Breast epithelium (tissue), 4 donors: ENCODE measurements at regions not wholly inside any gene's neighbourhood (a gene's known extent, or its start where the extent isn't known, plus 50 kb on each side); places are given as distances from the start of the nearest gene placed in this dataset.

ENCODE experiments used
- DNase-seq, 2 donors: peaks; one replicate each; pipeline ENCODE4 v3.0.0-alpha.2; 2019; ENCODE audit warnings: low spot score in 2 of 2
- H3K27ac ChIP-seq, 2 donors: fragments of 200-600 bp; sonication (generic) in 1 of 2; one replicate each; pipeline ENCODE4 v1.5.1; 2016 to 2019; ENCODE audit warnings: mild to moderate bottlenecking in 1 of 2
- H3K27me3 ChIP-seq, 2 donors: fragments of 200-600 bp; sonication (generic) in 1 of 2; one replicate each; pipeline versions ENCODE4 v1.5.1 to v1.6.0; 2017 to 2019; ENCODE audit warnings: control low read depth in 1 of 2, mild to moderate bottlenecking in 1 of 2
- H3K36me3 ChIP-seq: fragments of 200-600 bp; one replicate; pipeline ENCODE4 v1.5.1; 2019
- H3K4me1 ChIP-seq, 2 donors: fragments of 200-600 bp; sonication (generic); one replicate each; pipeline ENCODE4 v1.5.1; 2016 to 2019; ENCODE audit warnings: control low read depth in 1 of 2
- H3K4me3 ChIP-seq, 3 donors: fragments of 200-600 bp; sonication (generic); 1 replicate in 2 of 3; 2 replicates in 1 of 3; pipeline ENCODE4 v1.5.1; 2016 to 2019; ENCODE audit warnings: mild to moderate bottlenecking in 3 of 3, moderate library complexity in 2 of 3
- H3K9me3 ChIP-seq, 2 donors: fragments of 200-600 bp; sonication (generic) in 1 of 2; one replicate each; pipeline ENCODE4 v1.5.1; 2016 to 2019; ENCODE audit warnings: control low read depth in 1 of 2
- POLR2A ChIP-seq: fragments of 450-650 bp; IDR thresholded peaks from one replicate; pipeline ENCODE4 v1.6.1; 2016; ENCODE audit warnings: antibody characterized with exemption, mild to moderate bottlenecking, moderate library complexity
- POLR2AphosphoS5 ChIP-seq, 3 donors: sonication (generic); formaldehyde crosslinking; IDR thresholded peaks; one replicate each; pipeline ENCODE4 v1.6.1; 2017; ENCODE audit warnings: antibody characterized with exemption in 3 of 3
- intact Hi-C: fragments of 100-400 bp; cut with DNase I; formaldehyde crosslinking; loops from one replicate; pipeline ENCODE4 v1.15.1; 2023; ENCODE audit warnings: low total_unique reads
- TF ChIP-seq, protein P1 (sequence below), 3 donors: fragments of 450-650 bp; IDR thresholded peaks; one replicate each; pipeline ENCODE4 v1.5.1; 2016 to 2017; ENCODE audit warnings: antibody characterized with exemption in 3 of 3, mild to moderate bottlenecking in 3 of 3, moderate library complexity in 3 of 3

DNA sequence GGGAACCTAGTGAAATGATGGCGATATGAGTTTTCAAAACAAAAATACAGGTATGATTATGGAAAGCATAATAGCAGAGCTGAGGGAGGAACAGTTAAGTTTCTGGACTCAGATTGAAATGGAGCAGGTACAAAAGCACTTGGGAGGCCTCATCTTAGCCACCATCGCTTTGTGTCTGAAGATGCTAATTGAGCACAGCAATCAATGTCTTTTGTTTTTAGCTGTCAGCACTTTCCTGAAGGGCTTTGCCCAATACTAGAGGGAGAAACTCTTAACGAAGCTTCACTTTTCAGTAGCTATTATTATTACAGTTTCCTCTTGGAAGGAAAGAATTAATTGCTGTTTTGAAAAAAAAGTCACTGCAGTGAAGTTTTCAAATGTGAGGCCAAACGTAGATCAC, 348.7 kb downstream of the RWDD3 start:
- Histone ChIP-seq H3K4me1 (no peaks in the 10 kb centered on the region), H3K36me3 (no peaks in the 10 kb centered on the region), H3K27ac (no peak overlapping the region), H3K27me3 (no peaks in the 10 kb centered on the region), H3K4me3 (no peak overlapping the region), H3K9me3 (no peaks in the 10 kb centered on the region)
- TF ChIP-seq POLR2AphosphoS5 (IDR thresholded peaks at IDR 0.05) (no peak), POLR2A (no peak)
- TF ChIP-seq, protein P1, sequence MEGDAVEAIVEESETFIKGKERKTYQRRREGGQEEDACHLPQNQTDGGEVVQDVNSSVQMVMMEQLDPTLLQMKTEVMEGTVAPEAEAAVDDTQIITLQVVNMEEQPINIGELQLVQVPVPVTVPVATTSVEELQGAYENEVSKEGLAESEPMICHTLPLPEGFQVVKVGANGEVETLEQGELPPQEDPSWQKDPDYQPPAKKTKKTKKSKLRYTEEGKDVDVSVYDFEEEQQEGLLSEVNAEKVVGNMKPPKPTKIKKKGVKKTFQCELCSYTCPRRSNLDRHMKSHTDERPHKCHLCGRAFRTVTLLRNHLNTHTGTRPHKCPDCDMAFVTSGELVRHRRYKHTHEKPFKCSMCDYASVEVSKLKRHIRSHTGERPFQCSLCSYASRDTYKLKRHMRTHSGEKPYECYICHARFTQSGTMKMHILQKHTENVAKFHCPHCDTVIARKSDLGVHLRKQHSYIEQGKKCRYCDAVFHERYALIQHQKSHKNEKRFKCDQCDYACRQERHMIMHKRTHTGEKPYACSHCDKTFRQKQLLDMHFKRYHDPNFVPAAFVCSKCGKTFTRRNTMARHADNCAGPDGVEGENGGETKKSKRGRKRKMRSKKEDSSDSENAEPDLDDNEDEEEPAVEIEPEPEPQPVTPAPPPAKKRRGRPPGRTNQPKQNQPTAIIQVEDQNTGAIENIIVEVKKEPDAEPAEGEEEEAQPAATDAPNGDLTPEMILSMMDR (IDR thresholded peaks at IDR 0.05): no peak
- no peak for DNase-seq
- intact Hi-C loops: no loop called here

DNA sequence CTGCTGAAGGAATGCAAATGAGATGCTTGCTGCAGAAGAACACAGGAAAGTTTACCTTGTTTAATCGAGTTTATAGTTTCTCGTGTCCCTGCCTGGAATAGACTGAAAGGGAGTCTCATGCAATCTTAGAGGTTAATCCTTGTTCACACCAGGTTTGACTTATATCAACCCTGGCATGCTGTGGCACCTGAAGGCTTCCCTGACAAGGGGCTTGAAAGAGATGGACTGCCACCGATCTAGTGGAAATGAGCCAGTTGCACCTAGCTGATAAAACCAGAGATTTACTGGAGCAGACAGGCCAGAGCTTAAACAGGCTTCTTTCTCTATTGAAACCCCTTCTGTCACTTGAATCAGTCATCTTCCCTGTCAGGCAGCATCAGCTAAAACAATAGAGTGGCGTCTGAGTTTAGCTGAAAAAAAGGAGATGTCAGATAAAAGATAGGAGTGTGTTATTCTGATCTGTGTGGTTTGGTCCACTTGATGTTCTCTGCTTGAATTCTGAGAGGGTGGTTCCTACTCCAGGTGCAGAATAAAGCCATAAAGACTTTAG, 349.7 kb downstream of the RWDD3 start:
- H3K27me3 ChIP-seq: no peaks in the 10 kb centered on the region
- H3K4me1 ChIP-seq: no peaks in the 10 kb centered on the region
- no peak overlapping the region for H3K4me3 ChIP-seq
- intact Hi-C loops: no loop called here
- no peaks in the 10 kb centered on the region for H3K9me3 ChIP-seq
- no peak overlapping the region for H3K27ac ChIP-seq
- TF ChIP-seq POLR2A (no peak), POLR2AphosphoS5 (IDR thresholded peaks at IDR 0.05) (no peak)
- TF ChIP-seq, protein P1 (IDR thresholded peaks at IDR 0.05): no peak
- H3K36me3 ChIP-seq: no peaks in the 10 kb centered on the region
- DNase-seq: no peak

DNA sequence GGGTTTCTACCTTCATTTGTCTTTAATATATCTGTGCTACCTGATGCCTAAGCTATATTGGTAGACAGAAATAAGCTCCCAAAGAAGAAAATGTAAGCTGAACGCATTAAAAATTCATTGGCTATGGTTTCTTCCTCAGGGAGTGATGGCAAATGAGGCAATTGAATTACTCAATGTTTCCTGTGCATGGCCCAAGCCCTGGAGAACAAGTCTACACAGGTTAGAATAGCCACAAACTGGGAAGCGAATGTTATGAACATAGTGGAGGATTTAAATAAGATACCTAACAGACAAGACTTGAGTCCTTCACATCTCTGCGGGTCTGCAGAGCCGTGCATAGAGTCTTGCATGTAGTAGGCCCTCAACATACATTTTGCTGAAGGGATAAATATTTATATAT, 350.3 kb downstream of the RWDD3 start:
- Histone ChIP-seq H3K27me3 (no peaks in the 10 kb centered on the region), H3K4me3 (no peak overlapping the region), H3K27ac (no peak overlapping the region), H3K36me3 (no peaks in the 10 kb centered on the region), H3K4me1 (no peaks in the 10 kb centered on the region), H3K9me3 (no peaks in the 10 kb centered on the region)
- TF ChIP-seq POLR2AphosphoS5 (IDR thresholded peaks at IDR 0.05) (no peak), POLR2A (no peak)
- TF ChIP-seq, protein P1 (IDR thresholded peaks at IDR 0.05): no peak
- intact Hi-C loops: no loop called here
- no peak for DNase-seq

DNA sequence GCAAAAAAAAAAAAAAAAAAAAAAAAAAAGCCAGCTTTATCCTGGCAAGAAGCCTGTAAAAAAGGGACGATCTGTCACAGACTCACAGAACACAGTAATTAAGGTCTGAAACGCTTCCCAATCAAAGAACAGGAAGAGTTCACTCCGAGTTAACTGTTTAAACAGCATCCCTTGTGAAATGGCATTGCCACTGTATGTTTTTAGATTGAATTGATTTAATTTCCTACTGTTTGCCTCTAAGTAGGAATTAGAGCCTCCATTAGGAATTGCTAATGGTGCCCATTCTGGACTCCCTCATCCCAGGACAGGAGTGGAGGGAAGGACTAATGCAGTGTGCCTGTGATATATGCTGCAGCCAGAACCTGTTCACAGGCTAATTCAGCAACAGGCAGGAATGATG, 370.8 kb downstream of the RWDD3 start:
- Histone ChIP-seq H3K4me1 (peaks cover 0 to 4% of the 10 kb centered on the region in 2 donors), H3K9me3 (peaks cover 0 to 10% of the 10 kb centered on the region in 2 donors), H3K27me3 (no peaks in the 10 kb centered on the region), H3K36me3 (no peaks in the 10 kb centered on the region), H3K4me3 (no peak overlapping the region), H3K27ac (no peak overlapping the region)
- no peak for DNase-seq
- no peak for TF ChIP-seq POLR2A
- no peak for TF ChIP-seq POLR2AphosphoS5 (IDR thresholded peaks at IDR 0.05)
- TF ChIP-seq, protein P1 (IDR thresholded peaks at IDR 0.05): no peak
- intact Hi-C loops: no loop called here

DNA sequence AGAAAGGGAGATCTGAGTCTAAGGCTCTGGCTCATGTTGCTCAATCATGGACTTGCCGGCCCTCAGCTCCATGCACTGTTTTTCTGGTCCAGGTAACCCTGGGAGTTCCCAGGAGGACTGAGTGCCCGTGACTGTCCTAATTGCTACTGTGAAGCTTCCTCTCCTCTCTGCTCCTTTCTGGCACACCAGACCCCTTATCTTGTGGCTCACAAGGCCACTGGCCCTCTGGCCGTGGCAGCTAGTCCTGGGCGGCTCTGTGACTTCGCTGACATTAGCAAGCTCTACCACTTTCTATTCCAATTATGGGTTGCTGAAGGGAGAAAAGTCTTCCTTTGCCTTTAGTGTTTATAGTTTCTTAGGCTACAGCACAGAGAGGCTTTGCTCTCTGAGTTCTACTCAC, 380.2 kb downstream of the RWDD3 start:
- Histone ChIP-seq H3K4me3 (no peak overlapping the region), H3K9me3 (no peaks in the 10 kb centered on the region), H3K27ac (no peak overlapping the region), H3K27me3 (no peaks in the 10 kb centered on the region), H3K36me3 (no peaks in the 10 kb centered on the region), H3K4me1 (no peaks in the 10 kb centered on the region)
- intact Hi-C loops: no loop called here
- DNase-seq: no peak
- no peak for TF ChIP-seq POLR2AphosphoS5 (IDR thresholded peaks at IDR 0.05)

DNA sequence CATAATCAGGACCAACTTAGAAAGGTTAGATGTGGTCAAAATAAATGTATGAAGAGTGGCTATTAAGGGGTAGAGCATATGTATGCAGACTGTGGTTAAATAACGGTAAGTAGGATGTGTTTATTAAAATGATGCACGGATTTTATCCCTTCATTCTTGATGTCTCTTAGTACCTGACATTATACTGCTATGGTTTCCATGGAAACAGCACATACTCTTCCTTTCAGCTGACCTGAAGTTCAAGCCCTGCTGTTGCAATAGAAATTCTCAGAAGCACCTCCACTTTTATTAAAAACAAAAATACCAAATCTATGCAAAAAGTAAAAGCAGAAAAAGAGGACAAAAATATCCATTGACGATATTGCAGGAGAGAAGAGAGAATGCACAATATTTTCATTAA, 381.4 kb downstream of the RWDD3 start:
- H3K27ac ChIP-seq: no peak overlapping the region
- no peaks in the 10 kb centered on the region for H3K27me3 ChIP-seq
- H3K36me3 ChIP-seq: no peaks in the 10 kb centered on the region
- TF ChIP-seq POLR2AphosphoS5 (IDR thresholded peaks at IDR 0.05) (no peak), POLR2A (no peak)
- TF ChIP-seq, protein P1 (IDR thresholded peaks at IDR 0.05): no peak
- DNase-seq: no peak
- no peaks in the 10 kb centered on the region for H3K4me1 ChIP-seq
- H3K9me3 ChIP-seq: no peaks in the 10 kb centered on the region
- intact Hi-C loops: no loop called here
- H3K4me3 ChIP-seq: no peak overlapping the region
